Suppressor macrophage (primary cell): ENCODE measurements at regions not wholly inside any gene's neighbourhood (a gene's known extent, or its start where the extent isn't known, plus 50 kb on each side); places are given as distances from the start of the nearest gene placed in this dataset.
"Not testable (repeated sequence)": the region's sequence is repeated elsewhere in the genome, so short reads cannot be mapped to it uniquely, and the experiment has no call there.

ENCODE experiments used
- DNase-seq, 4 experiments: peaks; one replicate each; pipeline ENCODE4 v3.0.0-alpha.2; 2020 to 2022

- not testable (repeated sequence) for DNase-seq
Observed at GRCh38 chr2:76697439-76697838, 824.7 kb downstream of the LRRTM4 start.

DNA sequence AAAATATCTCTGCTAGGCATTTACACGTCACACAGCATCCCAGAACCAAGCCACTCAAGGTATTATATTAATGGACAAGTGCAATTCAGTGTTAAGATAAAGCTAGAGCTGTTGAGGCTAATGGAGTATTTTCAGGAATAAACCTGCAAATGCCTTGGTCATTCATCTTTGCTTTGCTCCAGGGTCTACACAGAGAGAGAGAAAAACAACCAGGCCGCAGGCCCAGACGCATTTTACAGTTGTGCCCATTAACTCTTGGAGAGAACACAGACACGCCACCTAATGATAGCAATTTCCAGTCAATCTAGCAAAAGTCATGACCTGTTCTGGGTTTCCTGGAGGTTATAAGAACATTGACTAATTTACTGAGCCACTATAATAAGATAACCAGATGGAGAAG is 829.3 kb downstream of the LRRTM4 start:
- no peak for DNase-seq

- DNase-seq: no peak
Observed at GRCh38 chr2:76688732-76689131, 833.4 kb downstream of the LRRTM4 start.

- no peak for DNase-seq
Observed at GRCh38 chr2:76687923-76688322, 834.3 kb downstream of the LRRTM4 start.

DNA sequence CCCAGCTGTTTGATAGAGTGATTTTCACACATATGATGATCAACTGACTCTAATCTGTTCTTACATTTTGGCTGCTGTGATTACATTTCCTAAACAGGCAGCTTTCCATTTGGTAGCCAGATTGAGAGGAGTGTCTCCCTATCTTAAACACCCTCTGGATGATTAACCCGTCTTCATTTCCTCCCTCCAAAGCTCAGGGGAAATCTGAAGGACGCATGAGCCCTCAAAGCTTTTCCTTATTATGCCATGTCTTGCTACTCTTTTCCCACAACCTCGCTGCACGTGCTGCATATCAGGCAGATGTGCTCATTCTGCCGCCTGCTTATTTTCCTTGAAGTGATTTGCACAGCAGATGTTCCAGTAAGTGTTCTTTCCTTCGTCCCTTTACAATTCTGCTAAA is 837.4 kb downstream of the LRRTM4 start:
- no peak for DNase-seq

- DNase-seq: no peak
Observed at GRCh38 chr2:76679025-76679396, 843.2 kb downstream of the LRRTM4 start.

DNA sequence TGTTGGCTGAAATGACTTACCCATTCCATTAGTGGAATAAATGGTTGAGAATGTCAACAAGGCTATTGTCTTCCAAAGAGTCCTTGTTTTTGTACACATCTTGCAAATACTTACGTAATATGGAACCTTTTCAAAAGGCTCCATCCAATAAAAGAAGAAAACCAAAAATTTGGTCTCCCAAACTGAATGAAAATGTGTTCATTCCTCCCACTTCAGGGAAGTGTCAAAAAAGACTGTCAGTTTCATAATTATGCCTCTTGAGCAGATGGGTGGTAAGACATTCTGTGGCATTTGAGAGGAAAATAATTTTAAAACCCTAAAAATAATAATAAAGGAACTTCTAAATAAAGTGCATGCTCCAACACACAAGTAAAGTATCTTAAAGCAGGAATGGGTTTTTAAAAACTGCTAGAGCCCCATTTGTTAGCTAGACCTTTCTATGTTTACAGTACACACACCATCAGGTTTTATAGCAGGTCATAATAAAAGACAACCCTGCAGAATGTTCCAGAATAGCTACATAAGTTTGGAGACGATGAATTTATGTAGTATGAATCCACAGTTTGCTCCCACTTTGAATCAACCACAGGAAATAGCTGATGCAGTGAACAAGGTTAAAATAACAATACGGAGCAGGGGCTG is 843.7 kb downstream of the LRRTM4 start:
- DNase-seq: no peak

DNA sequence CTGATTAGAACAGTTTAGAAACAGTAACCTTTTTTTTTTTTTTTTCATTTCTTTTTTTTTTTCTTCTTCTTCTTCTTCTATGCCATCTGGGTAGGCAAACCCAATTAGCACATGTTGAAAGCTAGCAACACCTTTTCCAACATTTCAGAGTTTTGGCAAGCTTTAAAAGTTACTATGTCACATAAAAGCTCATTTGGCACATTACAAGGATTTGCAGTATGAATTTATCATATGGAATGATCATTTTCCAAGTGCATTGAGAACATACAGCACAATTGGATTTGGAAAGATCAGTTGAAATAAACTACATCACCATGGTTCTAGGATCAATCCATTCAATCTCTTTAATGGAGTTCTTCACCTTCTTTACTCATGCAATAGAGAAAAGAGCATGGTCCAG is 847.0 kb downstream of the LRRTM4 start:
- DNase-seq: no peak

GRCh38 chr2:76672798-76673197 is 849.4 kb downstream of the LRRTM4 start:
- no peak for DNase-seq

DNA sequence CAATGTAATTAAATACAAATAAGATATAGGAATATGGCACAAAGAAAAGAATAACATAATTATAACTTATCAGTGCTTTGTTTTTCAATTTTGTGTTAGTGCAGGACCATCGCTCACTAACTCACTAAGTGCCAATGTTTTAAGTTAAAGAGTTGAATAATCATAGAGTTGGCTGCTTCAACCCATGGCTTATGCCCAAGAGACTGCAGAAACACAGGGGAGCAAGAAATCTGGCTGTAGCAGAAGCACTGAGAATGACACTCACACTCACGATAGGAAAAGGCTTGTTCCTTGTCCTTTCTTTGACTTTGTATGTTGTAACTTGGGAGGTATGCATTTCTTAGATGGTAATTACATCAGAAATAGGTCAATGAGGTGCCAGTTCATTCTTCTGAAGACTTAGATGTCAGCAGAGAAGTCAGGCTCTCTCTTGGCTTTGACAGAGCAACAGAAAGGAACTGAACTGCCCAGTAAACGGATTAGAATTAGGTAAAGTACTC is 852.2 kb downstream of the LRRTM4 start:
- no peak for DNase-seq

- DNase-seq: no peak
Observed at GRCh38 chr2:76668279-76668678, 853.9 kb downstream of the LRRTM4 start.

- no peak for DNase-seq
Observed at GRCh38 chr2:76667821-76668271, 854.3 kb downstream of the LRRTM4 start.

DNA sequence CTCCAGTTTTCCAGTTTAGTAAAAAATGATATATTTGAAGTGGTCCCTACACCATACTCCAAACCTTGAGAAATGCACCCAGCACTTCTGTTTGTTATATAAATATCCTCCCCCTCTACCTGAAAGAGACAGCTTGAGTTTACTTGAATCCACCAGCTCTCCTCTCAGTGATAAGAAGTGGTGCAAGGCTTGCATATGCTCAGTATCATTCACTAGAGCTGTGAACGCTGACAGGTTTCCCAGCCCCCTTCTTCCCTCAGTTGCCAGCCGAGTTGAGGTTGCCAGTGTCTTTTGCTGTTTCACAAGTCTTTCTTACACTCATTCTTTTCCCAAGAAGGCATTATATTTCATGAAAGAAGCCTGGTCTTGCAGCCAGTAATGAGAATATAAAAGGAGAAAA is 880.0 kb downstream of the LRRTM4 start:
- no peak for DNase-seq

- DNase-seq: no peak
Observed at GRCh38 chr2:76641506-76641905, 880.7 kb downstream of the LRRTM4 start.

DNA sequence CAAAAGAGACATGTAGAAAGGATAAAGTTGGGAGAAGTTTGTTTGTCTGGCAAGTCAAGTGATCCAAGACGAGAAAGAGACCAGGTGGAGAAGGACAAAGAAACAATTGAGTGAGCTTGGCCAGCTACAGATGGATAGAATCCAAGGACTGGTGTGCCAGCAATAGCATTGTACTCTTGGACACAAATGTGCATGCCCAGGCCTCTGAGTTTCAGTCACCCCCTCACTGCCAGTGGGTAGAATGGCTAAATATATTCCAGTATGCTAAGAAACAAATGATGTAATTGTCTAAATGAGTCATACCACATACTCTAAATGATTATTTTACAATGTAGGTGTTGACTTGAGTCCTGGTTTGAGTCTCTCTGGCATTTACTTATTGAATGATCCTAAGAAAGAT is 881.3 kb downstream of the LRRTM4 start:
- no peak for DNase-seq

DNA sequence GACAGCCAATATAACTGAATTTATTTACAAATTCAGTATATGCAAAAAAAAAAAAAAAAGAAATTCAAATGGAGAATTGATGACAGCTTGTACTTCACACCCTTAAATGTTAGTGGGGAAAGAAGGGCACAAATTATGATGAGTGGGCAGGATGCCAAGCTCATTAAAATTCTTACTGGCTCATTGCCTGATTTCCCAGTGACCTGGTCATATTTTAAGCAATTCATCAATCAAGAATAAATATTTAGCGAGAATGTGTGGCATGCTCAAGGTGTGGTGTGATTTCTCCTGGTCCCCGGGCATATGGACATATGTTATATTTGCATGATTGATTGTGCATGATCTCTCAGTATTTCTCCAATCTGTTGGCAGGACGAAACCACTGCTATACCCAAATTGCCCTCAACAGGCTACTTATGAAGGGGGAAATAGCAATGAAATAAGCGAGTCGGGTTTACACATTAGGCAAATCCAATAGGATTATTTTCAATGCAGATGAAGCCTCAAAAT is 883.0 kb downstream of the LRRTM4 start:
- no peak for DNase-seq

DNA sequence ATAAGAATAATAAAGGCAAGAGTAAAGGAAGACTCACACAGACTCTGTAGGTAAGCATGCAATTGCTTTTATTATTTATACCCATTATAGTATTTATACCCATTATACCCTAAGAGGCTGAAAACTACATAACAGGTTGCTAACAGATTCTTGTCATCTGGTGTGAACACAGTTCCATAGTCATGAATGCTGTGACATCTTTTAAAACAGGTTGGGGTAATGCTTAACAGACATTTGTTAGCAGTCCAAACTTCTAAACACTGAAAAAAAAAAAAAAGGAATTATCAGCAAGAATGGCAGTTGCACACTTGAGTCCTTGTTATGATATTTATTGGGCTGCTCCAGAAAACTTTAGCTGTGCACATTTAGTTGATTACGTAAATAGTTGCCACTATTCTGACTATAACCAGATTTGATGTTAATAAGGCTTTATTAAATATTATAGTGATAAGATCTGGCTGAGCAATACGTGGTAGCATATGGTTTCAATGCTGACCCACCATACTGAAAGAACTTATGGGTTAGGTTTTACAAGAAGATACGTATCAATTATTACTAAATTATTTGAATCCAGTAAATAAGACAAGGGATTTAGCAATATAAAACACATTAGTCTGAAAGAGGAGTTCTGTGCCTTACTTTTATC is 888.8 kb downstream of the LRRTM4 start:
- DNase-seq: no peak

DNA sequence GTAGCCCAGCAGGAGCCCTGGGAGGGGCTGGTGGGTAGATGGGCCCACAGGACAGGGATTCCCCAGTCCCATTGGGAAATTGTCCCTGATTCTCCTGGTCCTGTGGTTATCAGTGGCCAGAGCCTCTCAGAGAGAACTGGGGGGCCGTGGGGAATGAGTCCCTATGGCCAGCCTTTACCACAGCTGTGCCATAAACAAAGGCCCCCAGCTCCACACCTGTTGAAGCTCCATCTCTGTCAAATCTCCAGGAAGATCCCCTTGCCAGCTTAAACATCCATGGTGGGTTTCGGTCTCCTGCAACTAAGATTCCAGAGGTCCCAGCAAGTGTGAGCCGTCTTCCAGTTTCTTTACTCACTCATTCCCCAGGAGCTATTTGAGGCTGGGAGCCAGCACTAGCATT is 897.1 kb downstream of the LRRTM4 start:
- DNase-seq: no peak

- no peak for DNase-seq
Observed at GRCh38 chr2:76613330-76613729, 902.6 kb upstream of the GCFC2 start.

- DNase-seq: no peak
Observed at GRCh38 chr2:76612764-76613163, 902.0 kb upstream of the GCFC2 start.

- no peak for DNase-seq
Observed at GRCh38 chr2:76610451-76610850, 899.7 kb upstream of the GCFC2 start.

DNA sequence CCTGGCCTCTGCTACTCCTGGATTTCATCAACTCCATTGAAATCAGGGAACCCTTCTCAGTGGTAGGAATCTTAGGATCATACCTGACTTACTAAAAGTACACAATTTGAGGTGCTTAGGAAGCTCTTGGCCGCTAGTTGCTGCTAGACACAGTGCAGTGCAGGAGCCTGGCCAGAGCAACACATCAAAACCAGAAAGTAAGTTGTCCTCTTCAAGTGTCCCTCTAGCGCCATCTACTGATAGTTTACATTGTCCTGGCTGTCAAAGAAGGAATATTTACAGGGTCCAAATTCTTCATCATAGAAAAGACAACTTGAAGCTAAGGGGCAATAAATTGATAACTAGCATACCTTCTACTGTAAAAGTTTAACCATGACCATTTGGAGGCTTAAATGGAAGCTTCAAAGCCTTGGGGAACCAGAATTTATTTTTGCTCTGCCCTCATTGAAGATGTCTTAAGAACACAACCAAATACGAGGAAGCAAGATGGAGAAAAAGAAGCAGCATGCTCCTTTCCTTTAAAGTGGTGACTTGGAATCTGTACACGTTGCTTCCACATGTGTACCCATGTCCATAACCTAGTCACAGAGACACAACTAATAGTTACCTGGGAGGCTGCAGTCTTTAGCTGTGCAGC is 889.1 kb upstream of the GCFC2 start:
- DNase-seq: peak; percentile 49 to 76 (median 69)

DNA sequence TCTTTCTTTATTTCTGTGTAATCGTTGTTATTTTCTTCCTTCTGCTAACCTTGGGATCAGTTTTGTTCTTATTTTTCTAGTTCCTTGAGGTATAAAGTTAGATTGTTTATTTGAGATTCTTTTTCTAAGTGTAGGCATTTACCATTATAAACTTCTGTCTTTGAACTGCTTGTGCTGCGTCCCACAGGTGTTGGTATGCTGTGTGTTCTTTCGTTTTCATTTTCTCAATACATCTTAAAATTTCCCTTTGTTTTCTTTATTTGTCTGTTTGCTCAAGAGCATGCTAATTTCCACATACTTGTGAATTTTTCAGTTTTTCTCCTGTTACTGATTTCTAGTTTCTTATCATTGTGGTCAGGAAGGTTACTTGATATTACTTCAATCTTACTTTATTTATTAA is 873.8 kb upstream of the GCFC2 start:
- DNase-seq: no peak

GRCh38 chr2:76579911-76580310 is 869.2 kb upstream of the GCFC2 start:
- DNase-seq: no peak
